ENCODE measurements at regions not wholly inside any gene's neighbourhood (a gene's known extent, or its start where the extent isn't known, plus 50 kb on each side); places are given as distances from the start of the nearest gene placed in this dataset.

GRCh38 chr9:36736648-36737047, 164.0 kb downstream of the MELK start:
- DNase-seq (ENCODE audit: low spot score), result no peak
- TF ChIP-seq CEBPB (IDR thresholded peaks at IDR 0.05; ENCODE audit: borderline replicate concordance, low read depth, low read length), result peak; percentile 49; the same call in 1 of the 2 replicates
- TF ChIP-seq REXO4 (CRISPR knock-in tag; IDR thresholded peaks at IDR 0.05; ENCODE audit: borderline replicate concordance), result no peak
- Histone ChIP-seq H3K27ac (ENCODE audit: extremely low read length, insufficient read depth, low read length) (no peak overlapping the region), H4K20me1 (ENCODE audit: insufficient read depth, low read length) (no peaks in the 10 kb centered on the region), H2AFZ (ENCODE audit: low read length) (no peak overlapping the region), H3K9ac (ENCODE audit: insufficient read depth, low read depth, low read length) (no peak overlapping the region), H3K9me3 (ENCODE audit: low read length) (no peaks in the 10 kb centered on the region), H3K4me2 (ENCODE audit: low read depth, low read length) (no peak overlapping the region), H3K4me3 (replicated peaks in 1 of 3; ENCODE audit: insufficient read depth in 1 of 3, low read depth in 2 of 3, low read length in 3 of 3) (no peak overlapping the region), H3K4me1 (ENCODE audit: insufficient read depth, low read length) (no peaks in the 10 kb centered on the region; the same call in 1 of the 2 replicates), H3K36me3 (replicated peaks in 1 of 2; ENCODE audit: control insufficient read depth in 1 of 2, insufficient read depth in 2 of 2, low read length in 2 of 2) (no peaks in the 10 kb centered on the region), H3K79me2 (ENCODE audit: insufficient read depth, low read length) (no peaks in the 10 kb centered on the region), H3K27me3 (ENCODE audit: control insufficient read depth in 1 of 2, insufficient read depth in 2 of 2, low read length in 2 of 2) (peaks cover 0 to 30% of the 10 kb centered on the region in 2 experiments)
- ATAC-seq, result no peak
- intact Hi-C loops (cut with micrococcal nuclease; ENCODE audit: unreplicated experiment), result no loop called here
- BruUV-seq (replicated peaks), result no TSS peak
- FAIRE-seq, result no peak
- WGBS (ENCODE audit: low lambda C conversion rate), result 16% methylated on average over 5 of the region's 5 CpGs
- POLR2A ChIA-PET, result no interaction called here
- in situ Hi-C loops (cut with HindIII; ENCODE audit: extremely low pct_ligation_motif_present, low pct_unique_long_range_greater_than_20kb), result no loop called here
- CTCF ChIA-PET (ENCODE audit: low intra/inter-chr PET ratio, low total read pairs), result no interaction called here

- Histone ChIP-seq H3K4me1 (ENCODE audit: insufficient read depth, low read length) (no peaks in the 10 kb centered on the region), H3K79me2 (ENCODE audit: insufficient read depth, low read length) (no peaks in the 10 kb centered on the region), H3K27me3 (ENCODE audit: control insufficient read depth in 1 of 2, insufficient read depth in 2 of 2, low read length in 2 of 2) (peaks cover 1 to 33% of the 10 kb centered on the region in 2 experiments), H2AFZ (ENCODE audit: low read length) (no peak overlapping the region), H3K9ac (ENCODE audit: insufficient read depth, low read depth, low read length) (no peak overlapping the region), H3K4me3 (replicated peaks in 1 of 3; ENCODE audit: insufficient read depth in 1 of 3, low read depth in 2 of 3, low read length in 3 of 3) (no peak overlapping the region), H3K27ac (ENCODE audit: extremely low read length, insufficient read depth, low read length) (no peak overlapping the region), H3K9me3 (ENCODE audit: low read length) (no peaks in the 10 kb centered on the region), H4K20me1 (ENCODE audit: insufficient read depth, low read length) (no peaks in the 10 kb centered on the region), H3K36me3 (replicated peaks in 1 of 2; ENCODE audit: control insufficient read depth in 1 of 2, insufficient read depth in 2 of 2, low read length in 2 of 2) (no peaks in the 10 kb centered on the region), H3K4me2 (ENCODE audit: low read depth, low read length) (no peak overlapping the region)
- no peak for ATAC-seq
- 29% methylated on average over 11 of the region's 11 CpGs for WGBS (ENCODE audit: low lambda C conversion rate)
- POLR2A ChIA-PET, result no interaction called here
- intact Hi-C loops (cut with micrococcal nuclease; ENCODE audit: unreplicated experiment), result no loop called here
- in situ Hi-C loops (cut with HindIII; ENCODE audit: extremely low pct_ligation_motif_present, low pct_unique_long_range_greater_than_20kb), result no loop called here
- TF ChIP-seq GRHL1 (CRISPR knock-in tag; conservative IDR thresholded peaks at IDR 0.05), result no peak
- TF ChIP-seq ZNF230 (CRISPR knock-in tag; IDR thresholded peaks at IDR 0.05), result no peak
- TF ChIP-seq ZNF124 (CRISPR knock-in tag; IDR thresholded peaks at IDR 0.05), result no peak
- DNase-seq (ENCODE audit: low spot score), result no peak
- no TSS peak for BruUV-seq (replicated peaks)
- CTCF ChIA-PET (ENCODE audit: low intra/inter-chr PET ratio, low total read pairs), result no interaction called here
- no peak for FAIRE-seq
Measured at GRCh38 chr9:36738318-36738976, 165.8 kb downstream of the MELK start.
